ENCODE measurements at regions not wholly inside any gene's neighbourhood (a gene's known extent, or its start where the extent isn't known, plus 50 kb on each side); places are given as distances from the start of the nearest gene placed in this dataset.

DNA sequence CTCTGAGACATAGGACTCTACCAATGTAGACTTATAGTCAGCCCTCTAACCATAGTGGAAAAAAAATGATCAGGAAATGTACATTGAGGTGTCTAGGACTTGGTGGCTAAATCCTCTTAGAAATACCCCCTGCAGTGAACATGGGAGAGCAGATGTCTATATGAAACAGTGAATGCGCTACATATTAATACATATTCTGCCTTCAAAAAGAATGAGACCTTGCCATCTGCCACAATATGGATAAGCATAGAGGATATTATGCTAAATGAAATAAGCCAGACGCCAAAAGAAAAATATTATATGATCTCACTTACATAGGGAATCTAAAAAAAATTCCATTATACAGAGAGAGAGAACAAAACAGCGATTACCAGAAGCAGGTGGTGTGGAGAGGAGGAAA lies 66.6 kb upstream of the HAO2 start:
- Mint-ChIP-seq H3K27ac (ENCODE audit: unreplicated experiment) (no peak overlapping the region), H3K36me3 (ENCODE audit: insufficient read depth, unreplicated experiment) (no peaks in the 10 kb centered on the region), H3K4me3 (ENCODE audit: low read depth, unreplicated experiment) (no peak overlapping the region), H3K4me1 (ENCODE audit: low read depth, unreplicated experiment) (peaks cover 9% of the 10 kb centered on the region), H3K9me3 (ENCODE audit: low read depth, unreplicated experiment) (no peaks in the 10 kb centered on the region), H3K27me3 (ENCODE audit: unreplicated experiment) (peaks cover 62% of the 10 kb centered on the region)
- no peak for TF ChIP-seq CTCF (IDR thresholded peaks at IDR 0.05; ENCODE audit: unreplicated experiment)
- no TSS peak for BruUV-seq (replicated peaks)
- CTCF ChIA-PET = no interaction called here
- no peak for DNase-seq
- intact Hi-C loops (cut with micrococcal nuclease; ENCODE audit: unreplicated experiment) = no loop called here

DNA sequence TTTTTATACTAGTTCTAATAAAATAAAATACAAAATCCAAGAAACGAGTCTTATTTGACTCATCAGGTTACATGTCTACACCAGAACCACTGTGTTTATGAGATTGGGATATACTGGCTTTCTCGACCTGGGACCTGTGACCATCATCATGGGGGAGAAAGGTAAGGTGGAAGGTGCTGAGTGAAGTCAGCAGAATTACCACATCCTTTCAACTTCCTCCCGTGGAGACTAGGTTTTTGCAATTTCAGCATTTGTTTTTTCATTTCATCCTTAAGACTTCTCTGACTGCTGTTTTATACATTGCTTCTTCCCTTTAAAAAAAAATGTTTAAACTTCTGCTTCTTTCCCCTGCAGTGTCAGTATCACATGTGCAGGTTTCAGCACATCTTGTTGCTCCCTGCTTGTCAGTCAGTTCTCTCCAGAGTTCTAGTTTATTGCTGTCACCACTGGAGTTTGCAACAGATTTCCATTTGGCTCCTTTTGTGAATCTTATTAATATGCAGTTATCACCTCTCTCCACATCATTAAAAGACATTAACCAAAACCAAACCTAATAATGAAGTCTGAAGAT lies 60.4 kb upstream of the HAO2 start:
- no peak for TF ChIP-seq CTCF (IDR thresholded peaks at IDR 0.05; ENCODE audit: unreplicated experiment)
- no peaks in the 10 kb centered on the region for H3K4me1 Mint-ChIP-seq (ENCODE audit: low read depth, unreplicated experiment)
- H3K9me3 Mint-ChIP-seq (ENCODE audit: low read depth, unreplicated experiment) = no peaks in the 10 kb centered on the region
- BruUV-seq (replicated peaks) = no TSS peak
- intact Hi-C loops (cut with micrococcal nuclease; ENCODE audit: unreplicated experiment) = no loop called here
- peaks cover 52% of the 10 kb centered on the region for H3K27me3 Mint-ChIP-seq (ENCODE audit: unreplicated experiment)
- no peaks in the 10 kb centered on the region for H3K36me3 Mint-ChIP-seq (ENCODE audit: insufficient read depth, unreplicated experiment)
- no peak for DNase-seq
- no peak overlapping the region for H3K4me3 Mint-ChIP-seq (ENCODE audit: low read depth, unreplicated experiment)
- no peak overlapping the region for H3K27ac Mint-ChIP-seq (ENCODE audit: unreplicated experiment)
- CTCF ChIA-PET = no interaction called here

DNA sequence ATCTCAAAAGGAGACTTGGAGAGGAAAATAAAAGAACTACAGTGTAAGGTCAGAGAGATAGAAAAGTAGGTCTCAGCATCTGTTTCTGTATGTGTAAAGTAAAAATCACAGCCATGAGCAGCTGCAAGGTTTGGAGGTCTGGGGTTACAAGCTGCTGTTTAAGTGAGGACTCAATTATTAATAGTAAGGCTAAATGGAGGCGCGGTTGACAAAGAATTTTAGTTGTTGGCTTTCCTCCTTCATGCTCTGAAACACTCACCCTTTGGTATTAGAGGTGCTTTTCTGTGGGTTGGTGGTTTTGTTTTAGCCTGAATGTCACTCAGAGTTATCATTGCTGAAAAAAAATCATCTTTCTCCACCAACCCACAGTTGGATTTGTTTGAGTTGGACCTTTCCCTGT lies 59.8 kb upstream of the HAO2 start:
- no peaks in the 10 kb centered on the region for H3K4me1 Mint-ChIP-seq (ENCODE audit: low read depth, unreplicated experiment)
- H3K4me3 Mint-ChIP-seq (ENCODE audit: low read depth, unreplicated experiment) = no peak overlapping the region
- BruUV-seq (replicated peaks) = no TSS peak
- intact Hi-C loops (cut with micrococcal nuclease; ENCODE audit: unreplicated experiment) = no loop called here
- no peak overlapping the region for H3K27ac Mint-ChIP-seq (ENCODE audit: unreplicated experiment)
- CTCF ChIA-PET = no interaction called here
- DNase-seq = no peak
- H3K9me3 Mint-ChIP-seq (ENCODE audit: low read depth, unreplicated experiment) = no peaks in the 10 kb centered on the region
- H3K27me3 Mint-ChIP-seq (ENCODE audit: unreplicated experiment) = peaks cover 49% of the 10 kb centered on the region
- TF ChIP-seq CTCF (IDR thresholded peaks at IDR 0.05; ENCODE audit: unreplicated experiment) = no peak
- H3K36me3 Mint-ChIP-seq (ENCODE audit: insufficient read depth, unreplicated experiment) = no peaks in the 10 kb centered on the region

GRCh38 chr1:119310301-119310700 lies 58.3 kb upstream of the HAO2 start:
- Mint-ChIP-seq H3K4me3 (ENCODE audit: low read depth, unreplicated experiment) (no peak overlapping the region), H3K4me1 (ENCODE audit: low read depth, unreplicated experiment) (no peaks in the 10 kb centered on the region), H3K27me3 (ENCODE audit: unreplicated experiment) (peaks cover 54% of the 10 kb centered on the region), H3K36me3 (ENCODE audit: insufficient read depth, unreplicated experiment) (no peaks in the 10 kb centered on the region), H3K9me3 (ENCODE audit: low read depth, unreplicated experiment) (no peaks in the 10 kb centered on the region), H3K27ac (ENCODE audit: unreplicated experiment) (no peak overlapping the region)
- no peak for DNase-seq
- TF ChIP-seq CTCF (IDR thresholded peaks at IDR 0.05; ENCODE audit: unreplicated experiment) = no peak
- no TSS peak for BruUV-seq (replicated peaks)
- intact Hi-C loops (cut with micrococcal nuclease; ENCODE audit: unreplicated experiment) = no loop called here
- CTCF ChIA-PET = no interaction called here
